ENCODE measurements at regions not wholly inside any gene's neighbourhood (a gene's known extent, or its start where the extent isn't known, plus 50 kb on each side); places are given as distances from the start of the nearest gene placed in this dataset.

DNA sequence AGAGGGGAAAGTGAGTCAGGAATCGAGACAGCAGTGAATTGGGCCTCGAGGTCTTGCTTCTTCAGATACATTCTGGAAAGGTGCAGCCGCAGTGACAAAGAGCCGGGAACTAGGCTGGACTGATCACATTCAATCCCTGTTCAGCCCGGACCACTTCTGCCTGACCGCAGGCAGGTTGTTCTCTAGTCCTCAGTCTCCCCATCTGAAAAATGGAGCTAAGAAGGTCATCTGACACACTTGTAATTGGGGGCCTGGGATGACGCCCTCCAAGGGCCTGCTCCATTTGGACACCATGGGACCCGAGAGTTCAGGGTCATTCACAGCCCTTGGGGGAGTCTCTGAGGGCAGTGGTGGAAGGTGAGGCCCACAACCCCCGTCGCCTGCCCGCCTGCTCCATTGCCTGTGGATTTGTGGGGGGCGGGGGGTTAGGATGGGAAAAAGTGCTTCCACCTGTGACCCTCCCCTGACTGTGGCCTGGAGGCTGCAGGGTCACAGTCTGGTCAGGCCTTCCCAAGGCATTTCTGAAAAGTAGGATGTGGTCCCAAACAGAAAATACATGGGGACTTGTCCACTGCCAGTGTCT is 87.9 kb upstream of the CSF3R start:
- intact Hi-C loops (cut with DNase I) = loop anchor here in 1 of 2 donors (10.0 kb wide), 1 partner anchor 864 kb away; no protein-coding TSS in a partner anchor
- Histone ChIP-seq H3K4me3 (no peak overlapping the region), H3K36me3 (no peaks in the 10 kb centered on the region), H3K27ac (no peak overlapping the region), H3K4me1 (no peaks in the 10 kb centered on the region), H3K9me3 (no peaks in the 10 kb centered on the region), H3K27me3 (peaks cover 0 to 42% of the 10 kb centered on the region in 2 donors)
- DNase-seq (no peak), ATAC-seq (no peak)
- TF ChIP-seq, protein P1, sequence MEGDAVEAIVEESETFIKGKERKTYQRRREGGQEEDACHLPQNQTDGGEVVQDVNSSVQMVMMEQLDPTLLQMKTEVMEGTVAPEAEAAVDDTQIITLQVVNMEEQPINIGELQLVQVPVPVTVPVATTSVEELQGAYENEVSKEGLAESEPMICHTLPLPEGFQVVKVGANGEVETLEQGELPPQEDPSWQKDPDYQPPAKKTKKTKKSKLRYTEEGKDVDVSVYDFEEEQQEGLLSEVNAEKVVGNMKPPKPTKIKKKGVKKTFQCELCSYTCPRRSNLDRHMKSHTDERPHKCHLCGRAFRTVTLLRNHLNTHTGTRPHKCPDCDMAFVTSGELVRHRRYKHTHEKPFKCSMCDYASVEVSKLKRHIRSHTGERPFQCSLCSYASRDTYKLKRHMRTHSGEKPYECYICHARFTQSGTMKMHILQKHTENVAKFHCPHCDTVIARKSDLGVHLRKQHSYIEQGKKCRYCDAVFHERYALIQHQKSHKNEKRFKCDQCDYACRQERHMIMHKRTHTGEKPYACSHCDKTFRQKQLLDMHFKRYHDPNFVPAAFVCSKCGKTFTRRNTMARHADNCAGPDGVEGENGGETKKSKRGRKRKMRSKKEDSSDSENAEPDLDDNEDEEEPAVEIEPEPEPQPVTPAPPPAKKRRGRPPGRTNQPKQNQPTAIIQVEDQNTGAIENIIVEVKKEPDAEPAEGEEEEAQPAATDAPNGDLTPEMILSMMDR (IDR thresholded peaks at IDR 0.05) = no peak

DNA sequence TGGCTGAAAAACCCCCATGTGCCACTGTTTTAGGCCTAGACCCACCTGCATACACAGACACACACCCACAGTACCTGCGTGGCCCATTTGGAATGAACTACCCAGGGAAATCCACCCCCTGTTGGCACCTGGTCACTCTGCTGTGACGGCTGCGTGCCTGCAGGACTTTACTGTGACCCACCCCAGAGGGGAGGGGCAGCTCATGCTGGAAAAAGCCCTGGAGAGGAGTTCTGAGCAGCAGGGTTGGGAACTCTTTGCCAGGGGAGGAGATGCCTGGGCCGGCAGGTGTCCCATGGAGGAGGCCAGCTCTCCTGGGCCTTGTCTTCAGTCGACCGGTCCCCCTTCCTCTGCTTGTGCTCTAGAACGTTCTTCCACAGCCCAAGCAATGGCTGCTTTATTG is 87.3 kb upstream of the CSF3R start:
- no peak for ATAC-seq

DNA sequence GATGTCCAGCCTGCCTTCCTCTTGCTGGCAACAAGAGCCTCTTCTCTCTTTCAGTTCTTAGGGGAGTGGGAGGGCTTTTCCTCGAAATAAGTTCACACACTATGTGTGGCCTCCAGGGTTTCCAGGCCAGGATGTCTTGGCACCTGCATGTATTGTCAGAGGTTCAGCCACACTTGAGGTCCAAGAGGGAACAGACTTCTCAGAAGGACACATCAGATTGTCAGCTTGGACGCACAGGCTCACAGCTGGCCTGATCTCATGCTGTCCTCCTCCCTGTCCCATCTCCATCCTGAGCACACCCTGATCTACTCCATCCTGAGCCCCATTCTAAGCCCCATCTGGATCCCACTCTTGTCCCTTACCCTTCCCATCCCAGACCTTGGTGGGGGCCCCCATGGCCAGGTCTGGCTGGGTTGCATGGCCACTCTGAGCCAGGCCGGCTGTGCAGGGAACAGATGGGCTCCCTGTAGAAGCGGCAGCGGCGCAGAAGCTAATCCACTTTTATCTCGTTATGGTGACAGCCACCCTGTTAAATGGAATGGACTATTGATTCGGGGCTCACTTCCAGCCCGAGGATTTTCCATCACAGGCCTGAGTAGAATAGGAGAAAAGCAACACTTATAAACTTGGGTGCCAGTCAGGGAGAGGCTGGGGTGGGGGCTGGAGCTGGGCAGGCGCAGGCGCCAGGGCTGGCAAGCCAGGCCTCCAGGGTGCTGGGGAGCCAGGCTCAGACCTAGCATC is 85.1 kb upstream of the CSF3R start:
- intact Hi-C loops (cut with DNase I) = no loop called here
- TF ChIP-seq, protein P1 (IDR thresholded peaks at IDR 0.05) = no peak
- DNase-seq (no peak), ATAC-seq (no peak)
- H3K9me3 ChIP-seq = no peaks in the 10 kb centered on the region
- H3K27me3 ChIP-seq = peaks cover 0 to 14% of the 10 kb centered on the region in 2 donors
- H3K27ac ChIP-seq = no peak overlapping the region
- H3K4me3 ChIP-seq = no peak overlapping the region
- H3K36me3 ChIP-seq = no peaks in the 10 kb centered on the region
- no peaks in the 10 kb centered on the region for H3K4me1 ChIP-seq

More for the DNA sequence above, 87.3 kb upstream of the CSF3R start:
- no peaks in the 10 kb centered on the region for H3K9me3 ChIP-seq
- no peaks in the 10 kb centered on the region for H3K4me1 ChIP-seq
- no peak overlapping the region for H3K27ac ChIP-seq
- intact Hi-C loops (cut with DNase I) = loop anchor here in 1 of 2 donors (10.0 kb wide), 1 partner anchor 865 kb away; no protein-coding TSS in a partner anchor
- no peak overlapping the region for H3K4me3 ChIP-seq
- TF ChIP-seq, protein P1 (IDR thresholded peaks at IDR 0.05) = no peak
- H3K27me3 ChIP-seq = peaks cover 0 to 37% of the 10 kb centered on the region in 2 donors
- DNase-seq = no peak
- H3K36me3 ChIP-seq = no peaks in the 10 kb centered on the region

DNA sequence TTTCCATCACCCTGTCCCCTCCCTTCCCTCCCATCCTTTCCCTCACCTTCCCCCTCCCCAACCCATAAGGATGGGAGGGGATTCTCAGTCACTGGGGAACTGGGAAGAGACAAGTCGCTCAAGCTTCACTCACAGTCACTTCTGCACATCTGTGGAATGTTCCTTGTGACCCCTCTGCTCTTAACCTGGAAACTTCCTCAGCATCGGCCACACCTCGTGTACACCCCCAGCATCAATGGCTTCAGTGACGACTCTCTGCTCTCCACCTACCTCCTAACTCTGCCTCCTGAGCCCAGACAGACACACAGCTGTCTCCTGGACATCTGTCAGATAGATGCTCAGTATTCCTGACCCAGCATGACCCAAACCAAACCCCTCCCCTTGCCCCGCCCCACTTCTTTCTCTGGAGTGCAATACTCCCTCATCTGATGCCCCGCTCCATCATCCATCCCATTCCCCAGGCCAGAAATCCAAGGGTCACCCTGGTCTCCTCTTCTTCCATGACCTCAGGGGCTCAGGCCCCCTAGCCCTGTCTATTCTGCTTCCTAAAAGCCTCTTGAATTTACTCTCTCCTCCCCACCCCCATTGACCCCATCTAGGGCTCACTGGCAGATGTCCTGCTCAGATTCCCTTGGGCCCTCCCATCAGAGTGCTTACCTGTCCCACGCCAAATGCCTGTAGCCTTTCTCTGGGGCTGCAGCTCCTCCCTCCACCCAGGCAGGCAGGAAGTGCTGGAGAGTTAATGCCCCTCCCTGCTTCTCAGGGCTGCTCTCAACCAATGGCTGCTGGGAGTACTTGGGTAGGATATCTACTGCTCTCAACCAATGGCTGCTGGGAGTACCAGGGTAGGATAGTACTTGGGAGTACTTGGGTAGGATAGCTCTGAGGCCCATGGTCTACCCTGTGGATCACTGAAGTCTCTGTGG is 83.1 kb upstream of the CSF3R start:
- no peak overlapping the region for H3K27ac ChIP-seq
- intact Hi-C loops (cut with DNase I) = no loop called here
- ATAC-seq (no peak), DNase-seq (no peak)
- H3K36me3 ChIP-seq = no peaks in the 10 kb centered on the region
- no peaks in the 10 kb centered on the region for H3K4me1 ChIP-seq
- H3K9me3 ChIP-seq = no peaks in the 10 kb centered on the region
- TF ChIP-seq, protein P1 (IDR thresholded peaks at IDR 0.05) = no peak
- peaks cover 0 to 5% of the 10 kb centered on the region in 2 donors for H3K27me3 ChIP-seq
- no peak overlapping the region for H3K4me3 ChIP-seq

Measured in left lung (tissue), 4 donors.